ENCODE measurements at regions not wholly inside any gene's neighbourhood (a gene's known extent, or its start where the extent isn't known, plus 50 kb on each side); places are given as distances from the start of the nearest gene placed in this dataset.

GRCh38 chr13:31884556-31884955 is 145.2 kb downstream of the RXFP2 start:
- Histone ChIP-seq H4K8ac (replicated peaks; ENCODE audit: insufficient read length, low read depth, low read length) (no peak overlapping the region), H2BK120ac (ENCODE audit: low read depth, low read length, poor library complexity, severe bottlenecking) (no peak overlapping the region), H4K91ac (ENCODE audit: insufficient read length, low read depth, low read length) (no peak overlapping the region), H3K23ac (ENCODE audit: insufficient read length, low read depth, low read length) (no peak overlapping the region), H3K4me1 (ENCODE audit: insufficient read depth, low read length) (no peaks in the 10 kb centered on the region), H3K79me2 (ENCODE audit: insufficient read depth, low read length) (no peaks in the 10 kb centered on the region), H2AK5ac (ENCODE audit: insufficient read length, low read length) (no peak overlapping the region), H4K20me1 (ENCODE audit: control insufficient read depth, insufficient read depth, insufficient read length) (no peaks in the 10 kb centered on the region), H2BK15ac (ENCODE audit: low read depth, low read length) (no peak overlapping the region), H2AFZ (ENCODE audit: low read length) (no peak overlapping the region), H3K23me2 (ENCODE audit: insufficient read length, low read depth, low read length, poor library complexity, severe bottlenecking) (no peaks in the 10 kb centered on the region), H2BK20ac (ENCODE audit: low read depth, low read length, poor library complexity, severe bottlenecking) (no peak overlapping the region), H2BK12ac (ENCODE audit: insufficient read length, low read depth, low read length) (no peak overlapping the region), H3K18ac (ENCODE audit: insufficient read length, low read depth, low read length) (no peak overlapping the region), H3K27me3 (ENCODE audit: insufficient read depth, low read length) (no peaks in the 10 kb centered on the region), H3K79me1 (ENCODE audit: insufficient read depth, low read depth, low read length, poor library complexity, severe bottlenecking) (no peaks in the 10 kb centered on the region), H3K4ac (ENCODE audit: low read depth, low read length) (no peak overlapping the region), H3K4me2 (ENCODE audit: insufficient read depth, insufficient read length, low read length) (no peak overlapping the region), H3K56ac (ENCODE audit: insufficient read length, low read depth, low read length) (no peak overlapping the region), H3K9ac (ENCODE audit: extremely low read depth, insufficient read length, low read length) (no peak overlapping the region), H2BK5ac (ENCODE audit: insufficient read length, low read length) (no peak overlapping the region), H3K9me3 (ENCODE audit: control insufficient read depth, low read depth, low read length) (no peaks in the 10 kb centered on the region), H3T11ph (ENCODE audit: low read length) (no peak overlapping the region), H3K27ac (ENCODE audit: insufficient read length, low read depth, low read length) (no peak overlapping the region), H4K5ac (ENCODE audit: insufficient read length, low read depth, low read length) (no peak overlapping the region), H3K14ac (ENCODE audit: insufficient read depth, low read length) (no peak overlapping the region)
- H3K4me3 Mint-ChIP-seq: no peak overlapping the region
- H3K9me3 Mint-ChIP-seq: no peaks in the 10 kb centered on the region
- H3K36me3 Mint-ChIP-seq (ENCODE audit: insufficient read depth in 1 of 3, low read depth in 3 of 3): no peaks in the 10 kb centered on the region
- H3K27ac Mint-ChIP-seq: no peak overlapping the region; a peak in 1 of 7 replicates
- DNase-seq: no peak
- no peaks in the 10 kb centered on the region for H3K27me3 Mint-ChIP-seq (ENCODE audit: low read depth)
- H3K4me1 Mint-ChIP-seq: peaks cover 6 to 10% of the 10 kb centered on the region in 2 experiments
- TF ChIP-seq CTCF (conservative IDR thresholded peaks at IDR 0.05): no peak
- no CpG with 5 or more reads among the region's 1 CpG for WGBS (ENCODE audit: extremely low coverage, insufficient read length, low lambda C conversion rate)
